ENCODE measurements at regions not wholly inside any gene's neighbourhood (a gene's known extent, or its start where the extent isn't known, plus 50 kb on each side); places are given as distances from the start of the nearest gene placed in this dataset.
"Not testable (repeated sequence)": the region's sequence is repeated elsewhere in the genome, so short reads cannot be mapped to it uniquely, and the experiment has no call there.

DNA sequence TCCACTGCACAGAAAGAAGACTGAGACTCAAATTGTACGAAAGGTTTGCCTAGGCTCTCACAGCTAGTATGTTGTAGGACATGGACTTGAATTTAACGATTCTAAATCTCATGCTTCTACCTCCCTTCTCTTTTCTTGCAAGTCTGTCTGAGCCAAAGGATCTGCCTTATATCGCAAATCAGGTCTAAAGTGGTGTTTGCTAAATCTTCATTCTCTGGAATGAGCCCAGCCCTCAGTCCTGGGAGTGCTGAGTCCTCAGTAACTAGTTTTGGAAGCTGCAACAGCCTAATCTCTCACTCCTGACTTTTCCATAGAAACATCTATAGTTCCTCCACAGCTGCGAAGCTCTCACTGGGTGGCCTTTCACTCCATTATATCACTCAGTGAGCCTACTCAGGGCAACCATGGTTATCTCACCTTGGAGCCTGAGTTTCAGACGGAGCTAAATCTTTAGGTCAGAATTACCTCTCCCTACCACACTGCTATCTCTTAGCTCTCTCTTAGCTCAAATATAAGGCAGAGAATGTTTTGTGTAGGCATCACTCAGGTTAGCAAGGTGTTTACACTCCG lies 575.5 kb upstream of the C16orf82 start:
- H3K4me3 ChIP-seq (ENCODE audit: low read depth, low read length): no peak overlapping the region
- TF ChIP-seq, protein P1, sequence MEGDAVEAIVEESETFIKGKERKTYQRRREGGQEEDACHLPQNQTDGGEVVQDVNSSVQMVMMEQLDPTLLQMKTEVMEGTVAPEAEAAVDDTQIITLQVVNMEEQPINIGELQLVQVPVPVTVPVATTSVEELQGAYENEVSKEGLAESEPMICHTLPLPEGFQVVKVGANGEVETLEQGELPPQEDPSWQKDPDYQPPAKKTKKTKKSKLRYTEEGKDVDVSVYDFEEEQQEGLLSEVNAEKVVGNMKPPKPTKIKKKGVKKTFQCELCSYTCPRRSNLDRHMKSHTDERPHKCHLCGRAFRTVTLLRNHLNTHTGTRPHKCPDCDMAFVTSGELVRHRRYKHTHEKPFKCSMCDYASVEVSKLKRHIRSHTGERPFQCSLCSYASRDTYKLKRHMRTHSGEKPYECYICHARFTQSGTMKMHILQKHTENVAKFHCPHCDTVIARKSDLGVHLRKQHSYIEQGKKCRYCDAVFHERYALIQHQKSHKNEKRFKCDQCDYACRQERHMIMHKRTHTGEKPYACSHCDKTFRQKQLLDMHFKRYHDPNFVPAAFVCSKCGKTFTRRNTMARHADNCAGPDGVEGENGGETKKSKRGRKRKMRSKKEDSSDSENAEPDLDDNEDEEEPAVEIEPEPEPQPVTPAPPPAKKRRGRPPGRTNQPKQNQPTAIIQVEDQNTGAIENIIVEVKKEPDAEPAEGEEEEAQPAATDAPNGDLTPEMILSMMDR (IDR thresholded peaks at IDR 0.05; ENCODE audit: low read depth, low read length, missing control alignments): no peak
- no peak for DNase-seq (ENCODE audit: low read depth)

DNA sequence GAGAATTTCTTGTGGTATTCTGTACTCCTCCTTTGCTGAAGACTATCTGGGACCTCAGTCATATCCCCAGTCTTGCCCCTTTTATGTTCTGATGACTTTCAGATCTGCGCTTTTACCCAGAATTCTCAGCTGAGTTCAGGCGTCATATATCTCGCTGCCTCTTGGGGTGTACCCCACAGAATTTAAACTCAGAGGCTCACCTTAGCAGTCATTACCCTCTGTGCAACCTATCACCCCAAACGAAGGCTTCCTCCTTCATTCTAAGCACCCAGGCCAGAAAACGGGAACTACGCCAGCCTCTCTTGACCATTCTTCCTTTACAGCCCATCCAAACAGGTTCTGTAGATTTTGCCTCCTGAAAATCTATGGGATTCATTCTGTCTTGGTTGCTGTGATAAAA lies 574.8 kb upstream of the C16orf82 start:
- no peak for DNase-seq (ENCODE audit: low read depth)
- H3K4me3 ChIP-seq (ENCODE audit: low read depth, low read length): no peak overlapping the region
- TF ChIP-seq, protein P1 (IDR thresholded peaks at IDR 0.05; ENCODE audit: low read depth, low read length, missing control alignments): no peak

DNA sequence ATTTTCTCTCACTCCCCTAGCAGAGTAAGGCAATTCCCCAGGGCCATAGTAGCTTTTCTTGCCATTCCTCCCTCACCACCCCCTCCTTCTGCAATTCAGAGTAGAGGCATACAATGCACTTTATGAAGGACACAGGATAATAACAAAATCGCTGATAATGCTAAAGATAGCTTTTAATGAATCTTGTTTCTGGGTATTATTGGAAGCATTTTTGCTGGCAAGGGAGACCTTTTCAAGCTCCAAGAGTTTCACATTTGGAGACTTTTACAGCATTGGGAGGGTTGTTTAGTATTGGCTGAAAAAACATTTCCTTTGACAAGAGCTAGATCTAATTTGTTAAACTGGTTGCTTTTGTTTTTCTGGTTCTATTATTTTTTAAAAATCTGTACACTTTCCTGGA lies 573.0 kb upstream of the C16orf82 start:
- TF ChIP-seq, protein P1 (IDR thresholded peaks at IDR 0.05; ENCODE audit: low read depth, low read length, missing control alignments): no peak
- no peak for DNase-seq (ENCODE audit: low read depth)
- H3K4me3 ChIP-seq (ENCODE audit: low read depth, low read length): no peak overlapping the region

DNA sequence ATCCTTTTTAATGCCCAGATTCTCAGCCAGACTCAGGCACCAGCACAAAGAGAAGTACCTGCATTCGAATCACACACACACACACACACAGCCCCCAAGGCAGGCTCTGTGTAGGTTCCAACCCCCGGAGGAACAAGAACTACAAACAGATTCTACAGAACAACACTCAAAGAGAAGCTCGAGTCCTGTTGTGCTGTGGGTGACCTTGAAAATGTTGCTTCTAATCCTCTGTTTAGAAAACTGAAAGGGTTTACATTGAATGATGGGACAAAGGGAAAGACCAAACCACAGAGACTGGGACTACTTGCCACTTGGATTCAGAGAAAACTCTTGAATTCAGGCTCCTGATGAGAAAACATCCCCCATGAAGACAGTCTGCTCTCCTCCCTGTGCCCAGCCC lies 568.8 kb upstream of the C16orf82 start:
- DNase-seq (ENCODE audit: low read depth): no peak
- TF ChIP-seq, protein P1 (IDR thresholded peaks at IDR 0.05; ENCODE audit: low read depth, low read length, missing control alignments): no peak
- H3K4me3 ChIP-seq (ENCODE audit: low read depth, low read length): no peak overlapping the region

DNA sequence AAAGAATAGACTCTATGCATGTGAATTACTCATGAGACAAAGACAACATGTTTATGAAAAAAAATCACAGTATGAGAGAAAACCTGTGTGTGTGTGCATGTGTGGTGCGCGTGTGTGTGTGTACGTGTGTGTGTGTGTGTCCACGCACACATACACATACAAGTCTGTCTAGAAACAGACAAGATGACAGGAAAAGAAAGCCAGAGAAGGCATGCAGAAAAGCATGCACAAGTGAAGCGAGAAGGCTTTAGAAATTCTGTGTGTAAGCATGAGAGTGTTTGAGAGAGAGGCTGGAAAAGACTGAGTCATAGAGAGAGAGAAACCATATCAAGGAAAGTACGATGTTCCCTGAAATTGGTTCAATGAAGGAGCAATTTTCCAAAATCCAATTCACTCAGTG lies 566.4 kb upstream of the C16orf82 start:
- no peak overlapping the region for H3K4me3 ChIP-seq (ENCODE audit: low read depth, low read length)
- no peak for DNase-seq (ENCODE audit: low read depth)
- TF ChIP-seq, protein P1 (IDR thresholded peaks at IDR 0.05; ENCODE audit: low read depth, low read length, missing control alignments): no peak

DNA sequence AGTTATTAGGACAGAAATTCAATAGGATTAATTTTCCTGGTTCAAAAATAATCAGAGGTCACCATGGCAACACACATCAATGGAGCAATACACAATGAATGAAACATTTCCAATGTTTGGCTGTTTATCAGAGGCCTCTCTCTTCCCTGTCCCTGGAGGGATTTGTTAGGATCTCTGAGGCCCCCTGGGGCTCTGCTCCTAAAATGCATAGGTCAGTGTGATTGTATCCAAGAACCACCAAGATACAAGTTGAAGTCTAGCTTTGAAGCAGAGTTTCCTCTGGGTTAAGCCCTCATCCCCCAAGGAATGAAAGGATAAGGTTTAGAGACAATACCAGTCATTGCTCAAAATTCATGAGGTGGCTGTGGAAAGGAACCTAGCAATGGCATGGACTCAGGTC lies 561.2 kb upstream of the C16orf82 start:
- no peak overlapping the region for H3K4me3 ChIP-seq (ENCODE audit: low read depth, low read length)
- TF ChIP-seq, protein P1 (IDR thresholded peaks at IDR 0.05; ENCODE audit: low read depth, low read length, missing control alignments): no peak
- DNase-seq (ENCODE audit: low read depth): no peak

DNA sequence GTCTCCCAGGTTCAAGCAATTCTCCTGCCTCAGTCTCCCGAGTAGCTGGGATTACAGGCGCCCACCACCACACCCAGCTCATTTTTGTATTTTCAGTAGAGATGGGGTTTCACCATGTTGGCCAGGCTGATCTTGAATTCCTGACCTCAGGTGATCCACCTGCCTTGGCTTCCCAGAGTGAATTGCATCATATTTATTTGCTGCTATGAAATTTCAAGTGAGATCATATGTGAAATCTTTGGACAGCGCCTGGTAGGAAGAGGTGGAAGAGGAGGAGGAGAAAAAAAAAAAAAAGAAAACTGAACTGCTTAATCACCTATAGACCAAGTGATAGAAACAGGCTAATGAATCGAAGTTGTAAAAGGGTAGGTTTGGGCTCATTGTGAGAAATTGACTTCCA lies 557.8 kb upstream of the C16orf82 start:
- H3K4me3 ChIP-seq (ENCODE audit: low read depth, low read length); DNase-seq (ENCODE audit: low read depth): not testable (repeated sequence)

All from GM12864 (cell line).